Adrenal gland (tissue), 5 donors: ENCODE measurements at regions not wholly inside any gene's neighbourhood (a gene's known extent, or its start where the extent isn't known, plus 50 kb on each side); places are given as distances from the start of the nearest gene placed in this dataset.

Experiments
- POLR2A ChIP-seq, 2 donors: fragments of 450-650 bp; IDR thresholded peaks; one replicate each; pipeline ENCODE4 v1.6.1; 2017; ENCODE audit warnings: antibody characterized with exemption in 2 of 2, mild to moderate bottlenecking in 2 of 2, moderate library complexity in 1 of 2
- TF ChIP-seq, protein P1 (sequence below), 6 experiments: fragments of 450-650 bp in 4 of 6; fragments of 200-600 bp in 2 of 6; sonication (generic) in 1 of 6; IDR thresholded peaks; 1 replicate in 5 of 6; 2 replicates in 1 of 6; pipeline versions ENCODE4 v1.5.1 to v1.8.0; 2016 to 2021; ENCODE audit warnings: antibody characterized with exemption in 6 of 6, mild to moderate bottlenecking in 2 of 6, moderate library complexity in 1 of 6
- donor health status: DM: no; HTN: no; CAD: no.

DNA sequence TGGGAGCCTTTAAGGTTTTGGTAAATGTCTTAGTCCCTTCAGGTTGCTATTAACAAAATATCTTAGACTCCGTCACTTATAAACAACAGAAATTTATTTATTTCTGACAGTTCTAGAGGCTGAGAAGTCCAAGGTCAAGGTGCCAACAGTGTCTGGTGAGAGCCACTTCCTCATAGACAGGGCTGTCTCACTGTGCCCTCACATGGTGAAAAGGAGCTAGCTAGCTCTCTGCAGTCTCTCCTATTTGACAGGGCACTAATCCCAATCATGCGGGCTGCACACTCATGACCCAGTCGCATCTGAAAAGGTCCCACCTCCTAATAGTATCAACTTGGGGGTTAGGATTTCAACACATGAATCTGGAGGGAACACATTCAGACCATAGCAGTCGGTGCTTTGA lies 63.4 kb upstream of the KLF3 start:
- TF ChIP-seq, protein P1, sequence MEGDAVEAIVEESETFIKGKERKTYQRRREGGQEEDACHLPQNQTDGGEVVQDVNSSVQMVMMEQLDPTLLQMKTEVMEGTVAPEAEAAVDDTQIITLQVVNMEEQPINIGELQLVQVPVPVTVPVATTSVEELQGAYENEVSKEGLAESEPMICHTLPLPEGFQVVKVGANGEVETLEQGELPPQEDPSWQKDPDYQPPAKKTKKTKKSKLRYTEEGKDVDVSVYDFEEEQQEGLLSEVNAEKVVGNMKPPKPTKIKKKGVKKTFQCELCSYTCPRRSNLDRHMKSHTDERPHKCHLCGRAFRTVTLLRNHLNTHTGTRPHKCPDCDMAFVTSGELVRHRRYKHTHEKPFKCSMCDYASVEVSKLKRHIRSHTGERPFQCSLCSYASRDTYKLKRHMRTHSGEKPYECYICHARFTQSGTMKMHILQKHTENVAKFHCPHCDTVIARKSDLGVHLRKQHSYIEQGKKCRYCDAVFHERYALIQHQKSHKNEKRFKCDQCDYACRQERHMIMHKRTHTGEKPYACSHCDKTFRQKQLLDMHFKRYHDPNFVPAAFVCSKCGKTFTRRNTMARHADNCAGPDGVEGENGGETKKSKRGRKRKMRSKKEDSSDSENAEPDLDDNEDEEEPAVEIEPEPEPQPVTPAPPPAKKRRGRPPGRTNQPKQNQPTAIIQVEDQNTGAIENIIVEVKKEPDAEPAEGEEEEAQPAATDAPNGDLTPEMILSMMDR (IDR thresholded peaks at IDR 0.05), result no peak
- TF ChIP-seq POLR2A (IDR thresholded peaks at IDR 0.05), result no peak
